GM18520 (cell line): ENCODE measurements at regions not wholly inside any gene's neighbourhood (a gene's known extent, or its start where the extent isn't known, plus 50 kb on each side); places are given as distances from the start of the nearest gene placed in this dataset.

Experiments
- ATAC-seq: cut with Tn5 transposase; IDR thresholded peaks from one replicate; pipeline ENCODE4 v1.9.1; 2021; ENCODE audit not compliant: unreplicated experiment

- ATAC-seq, result no peak
Measured at GRCh38 chr5:19406576-19407365, 581.2 kb downstream of the CDH18 start.

GRCh38 chr5:19408149-19408548 is 579.9 kb downstream of the CDH18 start:
- ATAC-seq, result no peak

- no peak for ATAC-seq
Measured at GRCh38 chr5:19411936-19412335, 576.1 kb downstream of the CDH18 start.
